Sigmoid colon (tissue), 4 donors: ENCODE measurements at regions not wholly inside any gene's neighbourhood (a gene's known extent, or its start where the extent isn't known, plus 50 kb on each side); places are given as distances from the start of the nearest gene placed in this dataset.

Experiments used
- CTCF ChIP-seq, 4 experiments: fragments of 450-650 bp in 3 of 4; fragments of 200-600 bp in 1 of 4; IDR thresholded peaks; one replicate each; pipeline ENCODE4 v1.5.1; 2016 to 2019; ENCODE audit warnings: antibody characterized with exemption in 4 of 4, mild to moderate bottlenecking in 3 of 4, moderate library complexity in 2 of 4
- EP300 ChIP-seq, 4 donors: sonication (generic); formaldehyde crosslinking; IDR thresholded peaks; one replicate each; pipeline ENCODE4 v1.6.1; 2017; ENCODE audit warnings: antibody characterized with exemption in 4 of 4
- POLR2A ChIP-seq, 2 donors: fragments of 450-650 bp; IDR thresholded peaks; one replicate each; pipeline ENCODE4 v1.6.1; 2016; ENCODE audit warnings: antibody characterized with exemption in 2 of 2, mild to moderate bottlenecking in 2 of 2, moderate library complexity in 2 of 2
- POLR2AphosphoS5 ChIP-seq, 4 donors: sonication (generic); formaldehyde crosslinking; IDR thresholded peaks; one replicate each; pipeline ENCODE4 v1.6.1; 2017; ENCODE audit warnings: antibody characterized with exemption in 4 of 4

DNA sequence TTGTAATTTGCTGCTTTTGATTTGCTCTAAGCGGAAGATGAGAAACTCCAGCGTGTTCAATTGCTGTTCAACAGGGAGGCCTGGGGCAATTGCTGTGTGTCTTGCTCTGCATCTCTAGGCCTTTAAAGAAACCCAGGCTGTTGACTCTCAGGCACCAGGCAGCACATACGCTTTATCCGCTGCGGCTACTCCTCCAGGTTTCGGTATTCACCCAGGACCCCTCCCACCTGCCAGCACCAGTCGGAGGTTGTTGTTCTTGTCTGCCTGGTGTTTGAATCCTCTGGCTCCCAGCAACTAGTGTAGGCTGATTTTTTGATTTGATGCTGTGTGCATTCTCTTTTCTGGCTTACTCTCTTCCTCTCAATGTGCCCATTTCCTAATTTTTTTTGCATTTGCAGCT, 383.1 kb downstream of the TSN start:
- no peak for TF ChIP-seq CTCF (IDR thresholded peaks at IDR 0.05)
- no peak for TF ChIP-seq POLR2A (IDR thresholded peaks at IDR 0.05)
- TF ChIP-seq POLR2AphosphoS5 (IDR thresholded peaks at IDR 0.05): no peak
- TF ChIP-seq EP300 (IDR thresholded peaks at IDR 0.05): no peak
